DMS114 treated with DMSO at 0.1 percent for 48 hours (cell line): ENCODE measurements at regions not wholly inside any gene's neighbourhood (a gene's known extent, or its start where the extent isn't known, plus 50 kb on each side); places are given as distances from the start of the nearest gene placed in this dataset.

Experiments
- DNase-seq: peaks from one replicate; lab custom pipeline; 2025; ENCODE audit not compliant: unreplicated experiment; lab: John Stamatoyannopoulos, UW

- no peak for DNase-seq
Observed at GRCh38 chr1:187872550-187872949, 1043.8 kb downstream of the PLA2G4A start.

- DNase-seq = no peak
Observed at GRCh38 chr1:187873126-187873525, 1044.4 kb downstream of the PLA2G4A start.

DNA sequence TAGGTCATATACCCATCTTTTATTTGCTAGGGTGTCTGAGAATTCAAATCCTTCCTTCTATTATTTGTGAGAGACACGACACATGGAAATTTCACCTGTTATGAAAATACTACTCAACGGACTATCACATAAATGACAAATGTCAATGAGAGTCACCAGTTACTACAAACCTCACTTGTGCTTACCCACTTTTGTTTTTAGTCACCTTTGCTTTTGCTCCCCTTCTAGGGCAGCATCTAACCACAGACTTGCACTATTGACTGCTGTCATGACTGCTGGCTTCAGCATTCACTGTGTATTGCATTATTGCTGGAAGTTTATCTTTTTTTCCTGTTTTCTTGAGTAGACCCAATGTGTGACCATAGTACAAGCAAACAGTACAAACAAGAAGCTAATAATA is 1048.0 kb downstream of the PLA2G4A start:
- DNase-seq = no peak

DNA sequence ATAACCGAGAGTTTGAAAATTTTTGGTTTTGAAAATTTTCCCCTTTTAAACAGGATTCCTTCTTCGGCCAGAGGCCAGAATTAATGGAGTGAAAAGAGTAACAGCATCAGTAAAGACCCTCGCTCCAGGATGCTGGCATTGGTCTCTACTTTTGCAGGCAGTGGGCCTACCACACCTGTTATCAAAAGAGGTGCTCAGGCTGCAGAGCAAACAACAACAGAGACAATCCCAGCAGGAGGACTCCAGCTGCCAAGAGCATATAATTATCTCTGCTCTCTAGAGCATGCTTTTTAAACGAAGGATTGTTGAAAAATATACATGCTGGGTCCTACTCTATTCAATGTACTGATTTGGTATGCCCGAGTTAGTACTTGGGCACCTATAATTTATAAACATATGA is 1048.5 kb downstream of the PLA2G4A start:
- no peak for DNase-seq

- no peak for DNase-seq
Observed at GRCh38 chr1:187878883-187879282, 1050.1 kb downstream of the PLA2G4A start.

DNA sequence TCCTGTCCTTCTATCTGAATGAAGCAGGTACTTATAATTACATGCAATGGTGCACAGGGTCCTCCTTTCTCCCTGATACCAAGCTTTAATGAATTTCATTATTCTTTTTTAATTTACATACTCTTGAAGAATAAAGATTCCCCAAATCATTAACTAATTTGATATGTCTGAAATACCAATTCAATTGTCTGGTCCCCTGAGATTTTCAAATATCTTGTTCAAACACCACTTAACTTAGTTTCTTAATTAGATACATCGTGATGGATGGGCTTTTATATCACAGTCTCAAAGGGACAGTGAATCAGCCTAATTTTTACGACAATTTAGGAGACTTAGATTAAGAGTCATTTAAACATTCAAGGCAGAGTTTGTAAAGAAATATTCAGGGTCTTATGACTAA is 1054.6 kb downstream of the PLA2G4A start:
- no peak for DNase-seq

GRCh38 chr1:187891993-187892682 is 1063.4 kb downstream of the PLA2G4A start:
- DNase-seq = no peak

DNA sequence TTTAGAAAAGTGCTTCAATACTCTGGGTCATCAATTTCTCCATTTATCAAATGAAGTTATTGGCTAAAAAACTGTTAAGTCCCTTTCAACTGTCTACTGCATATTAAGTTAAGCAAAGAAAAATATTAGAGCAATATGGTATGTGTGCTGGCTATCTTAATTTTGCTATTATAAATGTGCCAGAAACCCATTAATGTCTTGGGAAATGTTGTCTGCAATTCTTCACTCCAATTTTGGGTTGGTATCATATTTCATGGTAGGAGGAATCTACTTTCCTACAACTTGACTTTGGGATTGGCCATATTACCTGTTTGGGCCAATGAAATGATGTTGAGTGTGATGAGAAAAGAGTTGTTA is 1063.9 kb downstream of the PLA2G4A start:
- no peak for DNase-seq

DNA sequence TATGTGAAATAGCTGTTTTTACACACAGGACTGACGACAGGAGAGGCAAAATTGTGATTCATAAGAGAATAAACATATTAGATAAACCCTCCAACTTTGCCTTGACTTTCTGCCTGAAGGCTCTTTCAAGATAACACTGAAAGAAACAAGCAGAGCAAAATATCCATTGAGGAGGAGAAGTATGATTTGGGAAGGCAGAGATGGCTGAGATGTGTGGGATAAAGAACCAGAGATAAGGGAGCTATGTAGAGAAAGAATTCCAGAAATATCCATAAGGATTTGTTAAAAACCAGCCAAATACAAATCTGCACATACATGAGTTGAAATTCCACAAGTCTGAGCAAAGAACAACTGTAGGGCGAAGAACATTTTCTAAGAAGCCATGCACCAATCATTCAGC is 1064.7 kb downstream of the PLA2G4A start:
- DNase-seq = no peak

DNA sequence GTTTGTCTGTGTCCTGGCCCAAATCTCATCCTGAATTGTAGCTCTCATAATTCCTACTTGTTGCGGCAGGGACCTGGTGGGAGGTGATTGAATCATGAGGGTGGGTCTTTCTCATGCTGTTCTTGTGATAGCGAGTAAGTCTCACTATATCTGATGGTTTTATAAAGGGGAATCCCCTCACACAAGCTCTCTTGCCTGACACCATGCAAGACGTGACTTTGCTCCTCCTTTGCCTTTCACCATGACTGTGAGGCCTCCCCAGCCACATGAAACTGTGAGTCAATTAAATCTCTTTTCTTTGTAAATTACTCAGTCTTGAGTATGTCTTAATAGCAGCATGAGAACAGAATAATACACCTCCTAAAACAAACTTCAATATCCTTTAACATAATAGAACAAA is 1065.6 kb downstream of the PLA2G4A start:
- no peak for DNase-seq

DNA sequence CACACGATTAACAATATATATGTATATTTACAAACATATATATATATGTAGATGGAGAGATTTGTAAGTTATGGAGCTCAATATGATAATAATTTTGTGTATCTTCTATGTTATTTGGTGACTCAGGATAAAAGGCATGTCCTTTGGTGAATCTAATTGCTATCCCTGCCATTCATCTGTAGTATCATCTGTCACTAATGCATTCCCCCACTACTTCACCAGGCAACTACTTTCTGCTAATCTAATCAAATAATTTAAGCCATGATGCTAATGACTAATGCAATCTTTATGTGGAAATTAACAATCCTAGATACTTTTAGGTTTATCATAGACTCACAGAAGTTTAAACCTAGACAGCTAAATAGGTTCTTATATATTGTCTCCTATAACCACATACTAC is 1074.5 kb downstream of the PLA2G4A start:
- no peak for DNase-seq

- DNase-seq = no peak
Observed at GRCh38 chr1:187909382-187909781, 1080.6 kb downstream of the PLA2G4A start.

GRCh38 chr1:187911820-187912219 is 1083.1 kb downstream of the PLA2G4A start:
- no peak for DNase-seq

GRCh38 chr1:187920976-187921375 is 1092.2 kb downstream of the PLA2G4A start:
- DNase-seq = no peak

DNA sequence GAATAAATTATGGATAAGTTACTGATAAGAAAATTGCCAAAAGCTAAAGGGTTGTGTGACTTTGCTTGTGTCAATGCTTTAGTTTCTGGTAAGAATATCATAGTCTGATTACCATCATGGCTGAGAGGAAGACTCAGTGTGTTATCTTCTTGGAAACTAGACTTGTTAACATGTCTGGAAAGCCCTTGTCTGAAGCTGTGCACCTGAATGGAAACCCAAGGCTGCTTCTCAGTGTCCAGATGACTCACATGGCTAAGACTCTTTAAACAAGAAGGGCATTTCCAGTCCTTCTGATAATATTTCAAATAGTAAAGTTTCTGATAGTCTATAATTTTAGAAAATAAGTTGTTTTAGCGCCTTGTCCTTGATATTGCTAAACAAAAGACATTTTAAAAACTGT is 1092.7 kb downstream of the PLA2G4A start:
- DNase-seq = no peak

DNA sequence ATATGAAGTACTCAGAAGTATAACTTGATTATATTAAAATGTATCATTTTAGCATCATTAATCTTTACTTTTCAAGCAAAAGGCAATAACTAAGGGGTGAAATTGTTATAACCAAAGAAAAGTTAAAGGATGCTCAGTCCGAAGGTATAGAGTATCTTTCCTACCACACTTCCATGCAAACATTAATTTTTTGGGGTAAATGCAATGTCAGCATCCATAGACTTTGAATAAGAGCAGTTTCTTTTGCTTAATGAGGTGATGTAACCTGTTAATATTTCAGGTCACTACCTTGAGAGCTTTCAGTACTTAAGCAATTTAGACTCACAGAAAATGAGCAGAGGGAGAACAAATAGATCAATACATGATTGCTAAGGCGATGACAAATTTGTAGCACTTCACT is 1093.5 kb downstream of the PLA2G4A start:
- DNase-seq = no peak

DNA sequence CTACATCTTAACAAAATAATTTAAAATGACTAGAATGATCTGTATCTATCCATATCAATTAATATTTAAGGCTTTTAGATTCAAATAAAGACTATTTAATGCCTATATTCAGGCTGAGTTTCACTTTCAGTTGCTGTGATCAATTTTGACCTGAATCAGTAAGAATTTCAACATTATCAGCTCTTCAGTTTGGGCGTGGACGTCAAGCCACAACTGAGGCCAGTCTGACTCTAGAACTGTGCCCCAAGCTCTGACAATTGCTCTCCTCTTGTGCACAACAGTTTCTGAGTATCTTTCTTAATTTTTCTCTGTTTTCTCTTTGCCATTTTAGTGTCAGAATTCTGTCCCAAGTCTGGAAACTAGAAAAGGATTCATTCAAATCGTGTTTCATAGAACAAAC is 1095.5 kb downstream of the PLA2G4A start:
- DNase-seq = no peak

- DNase-seq = peak; percentile 27
Observed at GRCh38 chr1:187928288-187928687, 1099.5 kb downstream of the PLA2G4A start.

DNA sequence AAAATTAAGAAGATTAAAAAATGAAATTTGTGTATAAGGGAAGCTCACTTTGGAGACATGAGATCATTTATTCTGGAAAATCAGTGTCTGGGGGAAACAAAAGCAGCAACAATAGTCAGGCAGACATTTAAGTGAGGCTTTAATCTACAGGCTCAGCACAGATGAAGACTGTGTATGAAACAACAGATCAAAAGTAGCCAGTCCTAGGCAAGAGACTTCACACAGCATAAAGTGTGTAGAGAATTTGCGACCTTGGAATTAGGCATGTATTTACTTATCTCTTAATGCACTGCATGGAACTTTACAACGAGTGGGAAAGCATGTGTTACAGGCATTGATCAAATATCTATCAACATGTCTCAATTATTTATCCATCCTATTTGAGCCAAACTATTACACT is 1099.9 kb downstream of the PLA2G4A start:
- no peak for DNase-seq

- no peak for DNase-seq
Observed at GRCh38 chr1:187931776-187932175, 1103.0 kb downstream of the PLA2G4A start.

DNA sequence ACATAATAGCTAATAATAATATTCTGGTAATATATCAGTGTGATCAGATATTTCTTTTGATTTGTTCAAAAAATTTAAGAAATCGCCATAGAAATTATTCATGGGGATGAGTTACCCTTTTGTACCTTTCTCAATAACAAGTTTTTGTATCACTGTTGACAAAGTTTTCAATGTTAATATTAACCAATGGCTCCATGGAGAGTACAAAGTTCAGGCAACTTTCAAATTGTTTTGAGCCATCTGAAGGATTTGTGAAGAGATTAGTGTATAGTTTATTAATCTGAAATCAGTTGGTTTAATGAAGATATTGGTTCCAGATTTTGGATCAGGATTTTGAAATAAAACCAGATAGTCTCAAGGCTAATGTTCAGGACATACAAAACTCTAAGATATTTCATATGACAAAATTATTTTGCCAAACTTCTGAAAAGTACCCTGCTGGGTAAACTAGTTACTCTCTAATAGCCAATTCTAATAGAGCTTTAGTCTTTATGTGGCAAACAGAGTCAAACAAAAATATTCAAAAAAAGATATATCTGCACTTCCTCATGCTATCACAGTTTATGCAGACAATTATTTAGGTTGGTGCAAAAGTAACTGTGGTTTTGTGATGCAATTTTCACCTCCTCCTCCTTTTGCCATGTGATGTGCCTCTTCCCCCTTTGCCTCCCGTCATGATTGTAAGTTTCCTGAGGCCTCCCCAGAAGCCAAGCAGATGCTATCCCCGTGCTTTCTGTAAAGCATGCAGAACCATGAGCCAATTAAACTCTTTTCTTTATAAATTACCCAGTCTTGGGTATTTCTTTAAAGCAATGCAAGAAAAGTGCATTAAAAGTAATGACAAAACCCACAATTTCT is 1105.0 kb downstream of the PLA2G4A start:
- DNase-seq = no peak

DNA sequence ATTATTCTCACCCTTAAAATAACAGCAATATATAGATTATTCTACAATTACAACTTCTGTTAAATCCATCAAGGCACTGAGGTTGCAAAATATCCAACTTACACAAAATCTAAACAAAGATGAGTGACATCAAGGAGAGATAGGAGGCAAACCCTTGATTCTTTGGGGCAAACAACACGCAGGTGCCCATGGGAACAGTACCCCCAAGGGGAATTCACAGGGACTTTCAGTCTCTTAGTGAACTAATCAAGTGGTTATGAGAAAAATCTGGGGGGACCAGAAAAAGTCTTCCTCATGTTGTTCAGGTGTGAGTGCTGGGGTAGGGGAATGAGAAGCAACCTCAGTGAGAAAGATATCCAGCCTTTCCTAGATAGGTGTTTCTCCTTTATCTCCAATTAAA is 1107.9 kb downstream of the PLA2G4A start:
- no peak for DNase-seq

DNA sequence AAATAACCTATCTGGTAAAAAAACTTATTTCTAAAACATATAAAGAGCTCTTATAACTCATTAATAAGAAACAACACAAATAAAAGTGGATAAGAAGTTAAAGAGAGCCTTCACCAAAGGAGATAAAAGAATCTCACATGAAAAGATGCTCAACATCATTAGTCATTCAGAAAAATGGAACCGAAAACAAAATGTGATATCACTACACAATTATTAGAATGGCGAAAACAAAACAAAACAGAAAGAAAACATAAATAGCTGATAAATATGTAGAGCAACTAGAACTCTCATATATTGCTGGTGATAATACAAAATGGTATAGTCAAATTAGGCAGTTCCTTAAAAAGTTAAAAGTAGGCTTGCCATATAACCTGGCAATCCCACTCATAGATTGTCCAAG is 1109.3 kb downstream of the PLA2G4A start:
- no peak for DNase-seq
